Activated CD4-positive, alpha-beta memory T cell treated with anti-CD3 and anti-CD28 coated beads, Interleukin-2, amount 10 ng/mL, durations not matched to agents 7 days and 5 days (primary cell): ENCODE measurements at regions not wholly inside any gene's neighbourhood (a gene's known extent, or its start where the extent isn't known, plus 50 kb on each side); places are given as distances from the start of the nearest gene placed in this dataset.

Experiments used
- CTCF ChIA-PET: fragments of 350-600 bp; sonication (Branson Sonifier 250); formaldehyde crosslinking; loops from one replicate; lab custom pipeline; 2021; ENCODE audit warnings: antibody characterized with exemption, inconsistent platforms; lab: Charles Lee
- POLR2A ChIA-PET: fragments of 350-600 bp; sonication (Branson Sonifier 250); formaldehyde crosslinking; loops from one replicate; lab custom pipeline; 2021; ENCODE audit warnings: antibody characterized with exemption; lab: Charles Lee
- DNase-seq: peaks from one replicate; pipeline ENCODE4 v3.0.0-alpha.2; 2020
- H3K27ac Mint-ChIP-seq: one replicate; pipeline ENCODE4 v1.8.0; 2021; ENCODE audit warnings: mild to moderate bottlenecking, mixed read lengths
- H3K27me3 Mint-ChIP-seq: one replicate; pipeline ENCODE4 v1.8.0; 2021; ENCODE audit warnings: mixed read lengths
- H3K36me3 Mint-ChIP-seq: one replicate; pipeline ENCODE4 v1.8.0; 2021; ENCODE audit warnings: low read depth, mixed read lengths
- H3K4me1 Mint-ChIP-seq: one replicate; pipeline ENCODE4 v1.8.0; 2021; ENCODE audit warnings: mixed read lengths
- H3K4me3 Mint-ChIP-seq: one replicate; pipeline ENCODE4 v1.8.0; 2021; ENCODE audit warnings: mild to moderate bottlenecking, mixed read lengths
- H3K9me3 Mint-ChIP-seq: one replicate; pipeline ENCODE4 v1.8.0; 2021; ENCODE audit warnings: mixed read lengths

DNA sequence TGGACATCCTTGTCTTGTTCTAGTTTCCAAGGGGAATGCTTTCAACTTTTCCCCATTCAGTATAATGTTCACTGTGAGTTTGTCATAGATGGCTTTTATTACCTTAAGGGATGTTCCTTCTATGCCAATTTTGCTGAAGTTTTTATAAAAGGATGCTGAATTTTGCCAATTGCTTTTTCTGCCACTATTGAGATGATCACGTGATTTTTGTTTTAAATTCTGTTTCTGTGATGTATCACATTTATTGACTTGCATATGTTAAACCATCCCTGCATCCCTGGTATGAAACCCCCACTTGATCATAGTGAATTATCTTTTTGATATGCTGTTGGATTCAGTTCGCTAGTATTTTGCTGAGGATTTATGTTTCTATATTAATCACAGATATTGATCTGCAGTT lies 130.6 kb upstream of the TAB2 start:
- Mint-ChIP-seq H3K27ac (no peak overlapping the region), H3K4me1 (peaks cover 34% of the 10 kb centered on the region), H3K9me3 (peaks cover 65% of the 10 kb centered on the region), H3K36me3 (peaks cover 78% of the 10 kb centered on the region), H3K27me3 (no peaks in the 10 kb centered on the region), H3K4me3 (no peak overlapping the region)
- DNase-seq: no peak
- ChIA-PET CTCF (interaction anchor here (1.5 kb wide), 1 partner anchor 8 kb away, joined by 5 read pairs; no protein-coding TSS in a partner anchor), POLR2A (no interaction called here)

DNA sequence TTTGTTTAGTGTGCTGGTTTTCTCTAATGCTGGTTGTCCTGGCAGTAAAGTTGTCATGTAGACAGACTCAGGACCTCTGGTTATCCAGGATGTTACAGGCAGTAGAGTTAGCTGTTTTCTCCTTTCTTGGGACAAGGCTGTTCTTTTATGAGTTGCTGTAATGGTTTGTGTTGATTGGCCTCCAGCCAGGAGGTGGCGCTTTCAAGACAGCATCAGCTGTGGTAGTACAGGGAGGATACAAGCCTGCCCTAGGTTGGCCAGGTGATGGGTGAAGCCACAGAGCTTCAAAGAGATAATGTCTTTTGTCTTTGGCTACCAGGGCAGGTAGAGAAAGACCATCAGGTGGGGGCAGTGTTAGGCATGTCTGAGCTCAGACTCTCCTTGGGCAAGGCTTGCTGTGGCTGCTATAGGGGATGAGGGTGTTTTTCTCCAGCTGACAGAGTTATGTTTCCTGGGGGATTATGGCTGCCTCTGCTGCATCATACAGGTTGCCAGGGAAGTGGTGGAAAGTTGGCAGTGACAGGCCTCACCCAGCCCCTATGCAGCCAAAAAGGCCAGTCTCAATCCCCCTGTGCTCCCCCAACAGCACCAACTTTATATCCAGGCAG lies 127.2 kb upstream of the TAB2 start:
- H3K27me3 Mint-ChIP-seq: no peaks in the 10 kb centered on the region
- no peak overlapping the region for H3K4me3 Mint-ChIP-seq
- H3K36me3 Mint-ChIP-seq: peaks cover 75% of the 10 kb centered on the region
- peaks cover 51% of the 10 kb centered on the region for H3K9me3 Mint-ChIP-seq
- H3K27ac Mint-ChIP-seq: no peak overlapping the region
- POLR2A ChIA-PET: interaction anchor here (1.2 to 1.7 kb wide), 2 partner anchors 27 to 196 kb away, joined by 3 to 4 read pairs; no protein-coding TSS in a partner anchor
- H3K4me1 Mint-ChIP-seq: peaks cover 42% of the 10 kb centered on the region
- DNase-seq: peak; percentile 42
- CTCF ChIA-PET: interaction anchor here (1.7 to 1.8 kb wide), 3 partner anchors 14 to 81 kb away, joined by 4 to 5 read pairs (median 4); no protein-coding TSS in a partner anchor

- Mint-ChIP-seq H3K4me3 (peak overlapping the region; percentile 46), H3K27me3 (no peaks in the 10 kb centered on the region), H3K9me3 (peaks cover 43% of the 10 kb centered on the region), H3K27ac (peak overlapping the region; percentile 55), H3K4me1 (peaks cover 36% of the 10 kb centered on the region), H3K36me3 (peaks cover 72% of the 10 kb centered on the region)
- no peak for DNase-seq
- ChIA-PET CTCF (interaction anchor here (0.9 to 1.4 kb wide), 7 partner anchors 9 to 237 kb away, joined by 3 to 5 read pairs (median 3); no protein-coding TSS in a partner anchor), POLR2A (interaction anchor here (1.0 to 2.3 kb wide), 10 partner anchors 11 to 125 kb away, joined by 3 to 10 read pairs (median 3); partner anchors contain the start of gene TAB2)
Measured at GRCh38 chr6:149194820-149195558, 122.5 kb upstream of the TAB2 start.

- H3K9me3 Mint-ChIP-seq: peaks cover 44% of the 10 kb centered on the region
- H3K36me3 Mint-ChIP-seq: peaks cover 72% of the 10 kb centered on the region
- H3K27ac Mint-ChIP-seq: no peak overlapping the region
- H3K4me1 Mint-ChIP-seq: peaks cover 36% of the 10 kb centered on the region
- ChIA-PET POLR2A (interaction anchor here (1.1 to 2.3 kb wide), 7 partner anchors 22 to 124 kb away, joined by 3 to 10 read pairs (median 4); partner anchors contain the start of gene TAB2), CTCF (interaction anchor here (0.9 to 1.4 kb wide), 3 partner anchors 10 to 66 kb away, joined by 3 to 5 read pairs (median 3); no protein-coding TSS in a partner anchor)
- H3K4me3 Mint-ChIP-seq: no peak overlapping the region
- DNase-seq: no peak
- no peaks in the 10 kb centered on the region for H3K27me3 Mint-ChIP-seq
Measured at GRCh38 chr6:149196091-149196490, 121.4 kb upstream of the TAB2 start.

- CTCF ChIA-PET: no interaction called here
- no peak overlapping the region for H3K4me3 Mint-ChIP-seq
- DNase-seq: no peak
- peaks cover 36% of the 10 kb centered on the region for H3K4me1 Mint-ChIP-seq
- H3K27me3 Mint-ChIP-seq: no peaks in the 10 kb centered on the region
- peaks cover 79% of the 10 kb centered on the region for H3K36me3 Mint-ChIP-seq
- POLR2A ChIA-PET: interaction anchor here (0.6 to 1.0 kb wide), 3 partner anchors 13 to 377 kb away, joined by 3 to 4 read pairs (median 3); no protein-coding TSS in a partner anchor
- H3K27ac Mint-ChIP-seq: no peak overlapping the region
- peaks cover 46% of the 10 kb centered on the region for H3K9me3 Mint-ChIP-seq
Measured at GRCh38 chr6:149197482-149197881, 120.0 kb upstream of the TAB2 start.

- H3K36me3 Mint-ChIP-seq: peaks cover 79% of the 10 kb centered on the region
- POLR2A ChIA-PET: interaction anchor here (1.0 kb wide), 1 partner anchor 15 kb away, joined by 3 read pairs; no protein-coding TSS in a partner anchor
- no peaks in the 10 kb centered on the region for H3K27me3 Mint-ChIP-seq
- peaks cover 46% of the 10 kb centered on the region for H3K9me3 Mint-ChIP-seq
- DNase-seq: no peak
- peaks cover 36% of the 10 kb centered on the region for H3K4me1 Mint-ChIP-seq
- CTCF ChIA-PET: interaction anchor here (0.6 to 1.1 kb wide), 2 partner anchors 83 to 167 kb away, joined by 3 to 5 read pairs; no protein-coding TSS in a partner anchor
- no peak overlapping the region for H3K4me3 Mint-ChIP-seq
- no peak overlapping the region for H3K27ac Mint-ChIP-seq
Measured at GRCh38 chr6:149198265-149198664, 119.2 kb upstream of the TAB2 start.

- Mint-ChIP-seq H3K27me3 (no peaks in the 10 kb centered on the region), H3K36me3 (peaks cover 80% of the 10 kb centered on the region), H3K27ac (no peak overlapping the region), H3K4me3 (no peak overlapping the region), H3K9me3 (peaks cover 48% of the 10 kb centered on the region), H3K4me1 (peaks cover 25% of the 10 kb centered on the region)
- CTCF ChIA-PET: no interaction called here
- POLR2A ChIA-PET: interaction anchor here (1.3 to 1.5 kb wide), 2 partner anchors 10 to 12 kb away, joined by 3 read pairs; no protein-coding TSS in a partner anchor
- no peak for DNase-seq
Measured at GRCh38 chr6:149200282-149200945, 117.1 kb upstream of the TAB2 start.

- DNase-seq: no peak
- Mint-ChIP-seq H3K36me3 (peaks cover 82% of the 10 kb centered on the region), H3K27ac (no peak overlapping the region), H3K27me3 (no peaks in the 10 kb centered on the region), H3K4me1 (peaks cover 19% of the 10 kb centered on the region), H3K9me3 (peaks cover 46% of the 10 kb centered on the region), H3K4me3 (no peak overlapping the region)
- POLR2A ChIA-PET: interaction anchor here (1.2 kb wide), 1 partner anchor 9 kb away, joined by 4 read pairs; no protein-coding TSS in a partner anchor
- CTCF ChIA-PET: no interaction called here
Measured at GRCh38 chr6:149201068-149201655, 116.3 kb upstream of the TAB2 start.

DNA sequence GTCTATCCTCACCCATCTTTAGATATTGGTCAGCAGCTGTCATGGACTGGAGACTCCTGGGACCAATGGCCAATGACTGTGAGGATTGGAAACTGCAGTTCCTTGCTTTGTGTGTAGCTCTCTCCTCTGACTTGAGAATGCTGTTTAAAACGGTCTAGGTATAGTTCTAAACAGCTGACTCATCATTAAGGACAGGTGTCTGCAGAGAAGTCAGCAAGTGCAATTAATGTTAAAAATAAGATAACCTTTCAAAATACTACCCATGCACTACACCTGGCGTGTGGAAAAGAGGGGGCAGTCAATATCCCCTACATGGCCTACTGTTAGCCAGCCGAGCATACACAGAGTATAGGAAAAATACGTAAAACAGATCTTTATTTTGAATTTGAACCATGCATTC lies 115.4 kb upstream of the TAB2 start:
- DNase-seq: no peak
- Mint-ChIP-seq H3K9me3 (peaks cover 39% of the 10 kb centered on the region), H3K4me3 (no peak overlapping the region), H3K36me3 (peaks cover 81% of the 10 kb centered on the region), H3K27me3 (no peaks in the 10 kb centered on the region), H3K4me1 (peaks cover 15% of the 10 kb centered on the region), H3K27ac (no peak overlapping the region)
- CTCF ChIA-PET: no interaction called here
- POLR2A ChIA-PET: interaction anchor here (1.2 kb wide), 1 partner anchor 8 kb away, joined by 4 read pairs; no protein-coding TSS in a partner anchor

GRCh38 chr6:149202952-149203351 lies 114.6 kb upstream of the TAB2 start:
- ChIA-PET CTCF (no interaction called here), POLR2A (interaction anchor here (0.8 kb wide), 1 partner anchor 13 kb away, joined by 3 read pairs; no protein-coding TSS in a partner anchor)
- DNase-seq: no peak
- Mint-ChIP-seq H3K9me3 (peaks cover 33% of the 10 kb centered on the region), H3K27ac (no peak overlapping the region), H3K4me3 (no peak overlapping the region), H3K27me3 (no peaks in the 10 kb centered on the region), H3K36me3 (peaks cover 79% of the 10 kb centered on the region), H3K4me1 (peaks cover 11% of the 10 kb centered on the region)

- CTCF ChIA-PET: no interaction called here
Measured at GRCh38 chr6:149203509-149203908, 114.0 kb upstream of the TAB2 start.

DNA sequence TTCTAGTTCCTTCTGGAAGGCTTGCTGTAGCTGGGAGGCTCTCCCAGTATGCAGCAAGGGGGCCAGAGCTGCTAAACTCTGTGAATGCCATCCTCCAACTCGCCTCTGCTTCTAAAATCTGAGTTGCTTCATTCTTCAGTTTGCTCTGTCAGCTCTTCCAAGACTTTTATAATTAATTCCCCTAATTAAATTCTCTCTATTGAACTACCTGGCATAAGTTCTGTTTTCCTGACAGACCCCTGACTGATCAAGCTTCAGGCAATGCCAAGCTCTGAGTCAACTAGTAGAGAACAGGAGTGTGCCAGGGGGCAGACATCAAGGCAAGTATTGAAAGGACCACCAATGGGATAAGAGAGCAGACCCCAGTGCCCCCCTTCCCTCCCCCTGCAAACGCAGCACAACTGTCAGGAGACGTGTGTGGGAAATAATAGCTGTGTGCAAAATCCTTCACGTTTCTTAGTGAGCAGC lies 109.3 kb upstream of the TAB2 start:
- H3K4me1 Mint-ChIP-seq: peaks cover 2% of the 10 kb centered on the region
- no peaks in the 10 kb centered on the region for H3K27me3 Mint-ChIP-seq
- peaks cover 65% of the 10 kb centered on the region for H3K36me3 Mint-ChIP-seq
- H3K9me3 Mint-ChIP-seq: peaks cover 9% of the 10 kb centered on the region
- no peak overlapping the region for H3K27ac Mint-ChIP-seq
- ChIA-PET CTCF (no interaction called here), POLR2A (no interaction called here)
- no peak for DNase-seq
- H3K4me3 Mint-ChIP-seq: no peak overlapping the region

More at GRCh38 chr6:149203509-149203908, 114.0 kb upstream of the TAB2 start:
- Mint-ChIP-seq H3K4me3 (no peak overlapping the region), H3K27me3 (no peaks in the 10 kb centered on the region), H3K9me3 (peaks cover 30% of the 10 kb centered on the region), H3K27ac (no peak overlapping the region), H3K4me1 (peaks cover 8% of the 10 kb centered on the region), H3K36me3 (peaks cover 79% of the 10 kb centered on the region)
- POLR2A ChIA-PET: interaction anchor here (0.8 to 1.1 kb wide), 2 partner anchors 13 to 61 kb away, joined by 3 to 4 read pairs; no protein-coding TSS in a partner anchor
- DNase-seq: no peak
